ENCODE measurements at regions not wholly inside any gene's neighbourhood (a gene's known extent, or its start where the extent isn't known, plus 50 kb on each side); places are given as distances from the start of the nearest gene placed in this dataset.

- H3K27ac Mint-ChIP-seq (ENCODE audit: unreplicated experiment), result no peak overlapping the region
- H3K9me3 Mint-ChIP-seq (ENCODE audit: unreplicated experiment), result no peaks in the 10 kb centered on the region
- no peaks in the 10 kb centered on the region for H3K27me3 Mint-ChIP-seq (ENCODE audit: unreplicated experiment)
- no peak for TF ChIP-seq CTCF (IDR thresholded peaks at IDR 0.05; ENCODE audit: partially characterized antibody, unreplicated experiment)
- no peak overlapping the region for H3K4me3 Mint-ChIP-seq (ENCODE audit: unreplicated experiment)
- no peaks in the 10 kb centered on the region for H3K36me3 Mint-ChIP-seq (ENCODE audit: unreplicated experiment)
- no peak for DNase-seq
- no peaks in the 10 kb centered on the region for H3K4me1 Mint-ChIP-seq (ENCODE audit: low read depth, unreplicated experiment)
Measured at GRCh38 chr12:28601570-28602058, 411.4 kb downstream of the CCDC91 start.

GRCh38 chr12:28602786-28603185 lies 412.5 kb downstream of the CCDC91 start:
- Mint-ChIP-seq H3K9me3 (ENCODE audit: unreplicated experiment) (no peaks in the 10 kb centered on the region), H3K36me3 (ENCODE audit: unreplicated experiment) (peaks cover 6% of the 10 kb centered on the region), H3K27me3 (ENCODE audit: unreplicated experiment) (no peaks in the 10 kb centered on the region), H3K27ac (ENCODE audit: unreplicated experiment) (no peak overlapping the region), H3K4me3 (ENCODE audit: unreplicated experiment) (no peak overlapping the region), H3K4me1 (ENCODE audit: low read depth, unreplicated experiment) (no peaks in the 10 kb centered on the region)
- DNase-seq, result no peak
- no peak for TF ChIP-seq CTCF (IDR thresholded peaks at IDR 0.05; ENCODE audit: partially characterized antibody, unreplicated experiment)

GRCh38 chr12:28603239-28603638 lies 413.0 kb downstream of the CCDC91 start:
- Mint-ChIP-seq H3K27ac (ENCODE audit: unreplicated experiment) (no peak overlapping the region), H3K9me3 (ENCODE audit: unreplicated experiment) (no peaks in the 10 kb centered on the region), H3K4me3 (ENCODE audit: unreplicated experiment) (no peak overlapping the region), H3K36me3 (ENCODE audit: unreplicated experiment) (peaks cover 10% of the 10 kb centered on the region), H3K4me1 (ENCODE audit: low read depth, unreplicated experiment) (no peaks in the 10 kb centered on the region), H3K27me3 (ENCODE audit: unreplicated experiment) (no peaks in the 10 kb centered on the region)
- DNase-seq, result no peak
- no peak for TF ChIP-seq CTCF (IDR thresholded peaks at IDR 0.05; ENCODE audit: partially characterized antibody, unreplicated experiment)

GRCh38 chr12:28603801-28604200 lies 413.5 kb downstream of the CCDC91 start:
- Mint-ChIP-seq H3K27me3 (ENCODE audit: unreplicated experiment) (no peaks in the 10 kb centered on the region), H3K36me3 (ENCODE audit: unreplicated experiment) (peaks cover 11% of the 10 kb centered on the region), H3K4me3 (ENCODE audit: unreplicated experiment) (no peak overlapping the region), H3K4me1 (ENCODE audit: low read depth, unreplicated experiment) (no peaks in the 10 kb centered on the region), H3K9me3 (ENCODE audit: unreplicated experiment) (no peaks in the 10 kb centered on the region), H3K27ac (ENCODE audit: unreplicated experiment) (no peak overlapping the region)
- DNase-seq, result no peak
- TF ChIP-seq CTCF (IDR thresholded peaks at IDR 0.05; ENCODE audit: partially characterized antibody, unreplicated experiment), result no peak

GRCh38 chr12:28604240-28604639 lies 414.0 kb downstream of the CCDC91 start:
- no peaks in the 10 kb centered on the region for H3K9me3 Mint-ChIP-seq (ENCODE audit: unreplicated experiment)
- no peak overlapping the region for H3K27ac Mint-ChIP-seq (ENCODE audit: unreplicated experiment)
- no peak for TF ChIP-seq CTCF (IDR thresholded peaks at IDR 0.05; ENCODE audit: partially characterized antibody, unreplicated experiment)
- H3K4me1 Mint-ChIP-seq (ENCODE audit: low read depth, unreplicated experiment), result no peaks in the 10 kb centered on the region
- H3K27me3 Mint-ChIP-seq (ENCODE audit: unreplicated experiment), result no peaks in the 10 kb centered on the region
- no peak overlapping the region for H3K4me3 Mint-ChIP-seq (ENCODE audit: unreplicated experiment)
- peaks cover 11% of the 10 kb centered on the region for H3K36me3 Mint-ChIP-seq (ENCODE audit: unreplicated experiment)
- DNase-seq, result no peak

Measured in glutamatergic neuron (in vitro differentiated cells).